ENCODE measurements at regions not wholly inside any gene's neighbourhood (a gene's known extent, or its start where the extent isn't known, plus 50 kb on each side); places are given as distances from the start of the nearest gene placed in this dataset.
"Not testable (repeated sequence)": the region's sequence is repeated elsewhere in the genome, so short reads cannot be mapped to it uniquely, and the experiment has no call there.

DNA sequence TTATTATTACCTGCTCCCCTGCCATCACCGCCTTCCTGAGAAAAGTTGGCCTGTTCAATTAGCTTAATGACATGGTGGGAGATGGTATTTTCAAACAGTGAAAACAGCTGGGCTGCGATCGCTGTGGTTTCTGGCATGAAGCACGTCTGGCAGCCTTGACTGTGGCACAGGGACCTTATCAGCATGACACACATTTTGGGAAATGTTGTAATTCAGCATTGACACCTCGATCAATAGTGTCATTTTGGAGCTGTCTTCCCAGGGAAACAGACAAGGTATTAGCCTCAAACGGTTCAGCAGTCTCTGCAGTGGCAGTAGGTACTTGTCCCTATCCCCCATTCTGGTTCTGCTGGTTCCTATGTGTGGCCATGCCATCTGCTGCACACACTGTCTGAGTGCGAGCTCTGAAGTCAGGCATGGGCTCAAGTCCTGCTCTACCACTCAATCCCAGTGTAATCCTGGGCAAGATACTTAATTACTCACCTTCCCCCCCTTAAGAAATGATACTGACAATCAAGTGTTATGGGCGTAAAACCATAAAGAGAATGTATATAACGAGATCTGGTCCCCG lies 154.5 kb upstream of the KCND3 start:
- WGBS (ENCODE audit: low lambda C conversion rate, missing lambda C conversion rate), result 84% methylated on average over 10 of the region's 10 CpGs
- no peaks in the 10 kb centered on the region for H3K36me3 ChIP-seq (replicated peaks; ENCODE audit: insufficient read depth, low read depth)
- no peaks in the 10 kb centered on the region for H3K4me1 ChIP-seq (ENCODE audit: insufficient read depth)
- no peak overlapping the region for H3K4me2 ChIP-seq
- H3K79me2 ChIP-seq, result no peaks in the 10 kb centered on the region
- H3K27me3 ChIP-seq, result peaks cover 12% of the 10 kb centered on the region
- H3K27ac ChIP-seq, result no peak overlapping the region
- no peak overlapping the region for H3K4me3 ChIP-seq
- H4K20me1 ChIP-seq (ENCODE audit: insufficient read depth, poor library complexity, severe bottlenecking), result no peaks in the 10 kb centered on the region
- no peaks in the 10 kb centered on the region for H3K9me3 ChIP-seq (ENCODE audit: low read depth)
- no peak for TF ChIP-seq EZH2 (IDR thresholded peaks at IDR 0.05; ENCODE audit: borderline replicate concordance)
- TF ChIP-seq EZH2phosphoT487 (IDR thresholded peaks at IDR 0.05; ENCODE audit: low read depth, severe bottlenecking, unreplicated experiment), result no peak
- H2AFZ ChIP-seq, result no peak overlapping the region
- no peaks in the 10 kb centered on the region for H3K9me2 ChIP-seq (replicated peaks; ENCODE audit: insufficient read depth)
- no peak for DNase-seq (ENCODE audit: low spot score)

DNA sequence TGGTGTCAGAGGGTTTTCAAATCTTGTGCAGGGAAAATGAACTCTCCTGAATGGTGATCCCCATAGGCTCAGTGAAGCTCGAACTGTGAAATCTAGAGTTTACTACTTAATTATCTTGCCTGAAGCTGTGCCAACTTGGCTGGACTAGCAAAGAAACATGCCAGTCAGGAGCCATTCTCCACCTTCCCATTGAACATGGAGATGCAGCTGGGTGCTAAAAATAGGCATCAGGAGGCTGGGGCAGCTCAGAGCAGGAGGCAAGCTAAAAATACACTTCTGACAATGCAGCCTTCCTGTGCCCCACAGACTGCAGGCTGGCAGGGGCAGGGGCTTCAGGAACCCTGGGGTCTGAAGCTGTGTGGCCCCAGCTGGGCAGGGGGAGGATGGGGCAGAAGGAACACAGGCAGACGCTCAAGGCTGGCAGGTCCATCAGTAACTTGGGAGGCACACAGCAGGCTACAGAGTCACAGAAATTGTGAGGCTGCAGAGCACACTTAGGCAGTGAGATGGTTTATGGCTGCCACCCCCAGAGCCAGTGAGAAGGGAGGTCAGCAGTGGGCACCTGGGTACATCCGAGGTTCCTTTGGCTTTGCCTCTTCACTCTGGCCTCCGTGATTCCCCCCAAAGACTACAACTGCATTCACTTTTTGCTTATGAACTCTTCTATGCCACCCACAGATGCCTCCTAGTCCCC lies 155.4 kb upstream of the KCND3 start:
- no peaks in the 10 kb centered on the region for H3K9me2 ChIP-seq (replicated peaks; ENCODE audit: insufficient read depth)
- no peaks in the 10 kb centered on the region for H3K79me2 ChIP-seq
- H3K27me3 ChIP-seq, result peaks cover 5% of the 10 kb centered on the region
- H3K9me3 ChIP-seq (ENCODE audit: low read depth), result no peaks in the 10 kb centered on the region
- no peak overlapping the region for H3K4me3 ChIP-seq
- no peak overlapping the region for H2AFZ ChIP-seq
- DNase-seq (ENCODE audit: low spot score), result no peak
- H3K4me2 ChIP-seq, result no peak overlapping the region
- WGBS (ENCODE audit: low lambda C conversion rate, missing lambda C conversion rate), result 79% methylated on average over 4 of the region's 4 CpGs
- H4K20me1 ChIP-seq (ENCODE audit: insufficient read depth, poor library complexity, severe bottlenecking), result no peaks in the 10 kb centered on the region
- no peaks in the 10 kb centered on the region for H3K36me3 ChIP-seq (replicated peaks; ENCODE audit: insufficient read depth, low read depth)
- no peak overlapping the region for H3K27ac ChIP-seq
- TF ChIP-seq, protein P1, sequence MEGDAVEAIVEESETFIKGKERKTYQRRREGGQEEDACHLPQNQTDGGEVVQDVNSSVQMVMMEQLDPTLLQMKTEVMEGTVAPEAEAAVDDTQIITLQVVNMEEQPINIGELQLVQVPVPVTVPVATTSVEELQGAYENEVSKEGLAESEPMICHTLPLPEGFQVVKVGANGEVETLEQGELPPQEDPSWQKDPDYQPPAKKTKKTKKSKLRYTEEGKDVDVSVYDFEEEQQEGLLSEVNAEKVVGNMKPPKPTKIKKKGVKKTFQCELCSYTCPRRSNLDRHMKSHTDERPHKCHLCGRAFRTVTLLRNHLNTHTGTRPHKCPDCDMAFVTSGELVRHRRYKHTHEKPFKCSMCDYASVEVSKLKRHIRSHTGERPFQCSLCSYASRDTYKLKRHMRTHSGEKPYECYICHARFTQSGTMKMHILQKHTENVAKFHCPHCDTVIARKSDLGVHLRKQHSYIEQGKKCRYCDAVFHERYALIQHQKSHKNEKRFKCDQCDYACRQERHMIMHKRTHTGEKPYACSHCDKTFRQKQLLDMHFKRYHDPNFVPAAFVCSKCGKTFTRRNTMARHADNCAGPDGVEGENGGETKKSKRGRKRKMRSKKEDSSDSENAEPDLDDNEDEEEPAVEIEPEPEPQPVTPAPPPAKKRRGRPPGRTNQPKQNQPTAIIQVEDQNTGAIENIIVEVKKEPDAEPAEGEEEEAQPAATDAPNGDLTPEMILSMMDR (IDR thresholded peaks at IDR 0.05; ENCODE audit: poor library complexity), result no peak
- TF ChIP-seq EZH2phosphoT487 (IDR thresholded peaks at IDR 0.05; ENCODE audit: low read depth, severe bottlenecking, unreplicated experiment), result no peak
- TF ChIP-seq EZH2 (IDR thresholded peaks at IDR 0.05; ENCODE audit: borderline replicate concordance), result no peak
- no peaks in the 10 kb centered on the region for H3K4me1 ChIP-seq (ENCODE audit: insufficient read depth)

GRCh38 chr1:112146201-112146715 lies 156.8 kb upstream of the KCND3 start:
- DNase-seq (ENCODE audit: low spot score), result no peak

DNA sequence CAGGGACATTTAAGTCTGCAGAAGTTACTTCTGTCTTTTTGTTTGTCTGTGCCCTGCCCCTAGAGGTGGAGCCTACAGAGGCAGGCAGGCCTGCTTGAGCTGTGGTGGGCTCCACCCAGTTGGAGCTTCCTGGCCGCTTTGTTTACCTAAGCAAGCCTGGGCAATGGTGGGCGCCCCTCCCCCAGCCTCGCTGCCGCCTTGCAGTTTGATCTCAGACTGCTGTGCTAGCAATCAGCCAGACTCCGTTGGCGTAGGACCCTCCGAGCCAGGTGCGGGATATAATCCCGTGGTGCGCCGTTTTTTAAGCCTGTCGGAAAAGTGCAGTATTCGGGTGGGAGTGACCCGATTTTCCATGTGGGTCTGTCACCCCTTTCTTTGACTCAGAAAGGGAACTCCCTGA lies 170.7 kb upstream of the KCND3 start:
- not testable (repeated sequence) for H3K36me3 ChIP-seq (replicated peaks; ENCODE audit: insufficient read depth, low read depth); H3K4me1 ChIP-seq (ENCODE audit: insufficient read depth); DNase-seq (ENCODE audit: low spot score); H3K27me3 ChIP-seq; H3K9me2 ChIP-seq (replicated peaks; ENCODE audit: insufficient read depth); H4K20me1 ChIP-seq (ENCODE audit: insufficient read depth, poor library complexity, severe bottlenecking); H3K4me2 ChIP-seq; H3K27ac ChIP-seq; H2AFZ ChIP-seq; H3K4me3 ChIP-seq; H3K79me2 ChIP-seq; H3K9me3 ChIP-seq (ENCODE audit: low read depth)
- 37% methylated on average over 13 of the region's 14 CpGs for WGBS (ENCODE audit: low lambda C conversion rate, missing lambda C conversion rate)

More at GRCh38 chr1:112146201-112146715, 156.8 kb upstream of the KCND3 start:
- H2AFZ ChIP-seq, result no peak overlapping the region
- H3K9me2 ChIP-seq (replicated peaks; ENCODE audit: insufficient read depth), result no peaks in the 10 kb centered on the region
- no peaks in the 10 kb centered on the region for H4K20me1 ChIP-seq (ENCODE audit: insufficient read depth, poor library complexity, severe bottlenecking)
- TF ChIP-seq, protein P1 (IDR thresholded peaks at IDR 0.05; ENCODE audit: poor library complexity), result no peak
- TF ChIP-seq EZH2phosphoT487 (IDR thresholded peaks at IDR 0.05; ENCODE audit: low read depth, severe bottlenecking, unreplicated experiment), result no peak
- no peak for TF ChIP-seq EZH2 (IDR thresholded peaks at IDR 0.05; ENCODE audit: borderline replicate concordance)
- no peaks in the 10 kb centered on the region for H3K4me1 ChIP-seq (ENCODE audit: insufficient read depth)
- H3K4me3 ChIP-seq, result no peak overlapping the region
- no peaks in the 10 kb centered on the region for H3K79me2 ChIP-seq
- no peaks in the 10 kb centered on the region for H3K36me3 ChIP-seq (replicated peaks; ENCODE audit: insufficient read depth, low read depth)
- H3K27ac ChIP-seq, result no peak overlapping the region
- no peaks in the 10 kb centered on the region for H3K27me3 ChIP-seq
- no peaks in the 10 kb centered on the region for H3K9me3 ChIP-seq (ENCODE audit: low read depth)
- no peak overlapping the region for H3K4me2 ChIP-seq

All from hepatocyte (in vitro differentiated cells).